Endothelial cell (in vitro differentiated cells): ENCODE measurements at regions not wholly inside any gene's neighbourhood (a gene's known extent, or its start where the extent isn't known, plus 50 kb on each side); places are given as distances from the start of the nearest gene placed in this dataset.

ENCODE experiments used
- DNase-seq: peaks from one replicate; pipeline ENCODE4 v3.0.0; 2021; ENCODE audit warnings: low spot score
- H3K27ac Mint-ChIP-seq: one replicate; pipeline ENCODE4 v1.8.0; 2021; ENCODE audit warnings: mixed read lengths, inconsistent platforms; ENCODE audit not compliant: unreplicated experiment
- H3K27me3 Mint-ChIP-seq: one replicate; pipeline ENCODE4 v1.8.0; 2021; ENCODE audit warnings: mild to moderate bottlenecking, moderate library complexity, mixed read lengths, inconsistent platforms; ENCODE audit not compliant: unreplicated experiment
- H3K36me3 Mint-ChIP-seq: one replicate; pipeline ENCODE4 v1.8.0; 2021; ENCODE audit warnings: mild to moderate bottlenecking, low read depth, mixed read lengths, inconsistent platforms; ENCODE audit not compliant: unreplicated experiment
- H3K4me1 Mint-ChIP-seq: one replicate; pipeline ENCODE4 v1.8.0; 2021; ENCODE audit warnings: mild to moderate bottlenecking, mixed read lengths, inconsistent platforms; ENCODE audit not compliant: unreplicated experiment
- H3K4me3 Mint-ChIP-seq: one replicate; pipeline ENCODE4 v1.8.0; 2021; ENCODE audit warnings: mild to moderate bottlenecking, mixed read lengths, inconsistent platforms; ENCODE audit not compliant: unreplicated experiment
- H3K9me3 Mint-ChIP-seq: one replicate; pipeline ENCODE4 v1.8.0; 2021; ENCODE audit warnings: mixed read lengths, inconsistent platforms; ENCODE audit not compliant: unreplicated experiment
- CTCF ChIP-seq: fragments of 200-600 bp; sonication (generic); IDR thresholded peaks from one replicate; pipeline ENCODE4 v1.5.0; 2021; ENCODE audit warnings: antibody characterized with exemption; ENCODE audit not compliant: unreplicated experiment

DNA sequence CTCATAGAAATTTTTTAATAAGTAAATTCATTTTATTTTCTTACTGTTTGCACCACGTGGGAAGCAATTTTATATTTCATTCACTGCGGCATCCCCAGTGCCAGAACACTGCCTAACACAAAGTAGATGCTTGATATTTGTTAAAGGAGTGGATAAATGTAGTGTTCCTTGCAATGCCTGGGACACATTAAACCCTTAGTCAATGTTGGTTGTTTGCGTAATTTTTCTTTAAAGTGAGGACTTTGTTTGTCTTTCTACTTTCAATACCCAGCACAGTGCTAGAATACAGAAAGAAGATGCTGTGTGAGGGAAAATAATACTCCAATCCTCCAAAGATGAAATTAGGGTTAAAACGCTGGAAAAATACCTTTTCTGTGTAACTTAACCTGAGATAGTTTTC, 299.3 kb downstream of the MAP2K6 start:
- no peak for DNase-seq
- H3K27me3 Mint-ChIP-seq, result no peaks in the 10 kb centered on the region
- no peak overlapping the region for H3K4me3 Mint-ChIP-seq
- H3K27ac Mint-ChIP-seq, result no peak overlapping the region
- TF ChIP-seq CTCF, result no peak
- H3K4me1 Mint-ChIP-seq, result peaks cover 3% of the 10 kb centered on the region
- no peaks in the 10 kb centered on the region for H3K36me3 Mint-ChIP-seq
- H3K9me3 Mint-ChIP-seq, result no peaks in the 10 kb centered on the region

GRCh38 chr17:69714669-69715068, 300.2 kb downstream of the MAP2K6 start:
- Mint-ChIP-seq H3K36me3 (no peaks in the 10 kb centered on the region), H3K9me3 (no peaks in the 10 kb centered on the region), H3K4me1 (peaks cover 3% of the 10 kb centered on the region), H3K27me3 (no peaks in the 10 kb centered on the region), H3K4me3 (no peak overlapping the region), H3K27ac (no peak overlapping the region)
- no peak for TF ChIP-seq CTCF
- no peak for DNase-seq

- H3K4me3 Mint-ChIP-seq, result no peak overlapping the region
- H3K27ac Mint-ChIP-seq, result no peak overlapping the region
- H3K9me3 Mint-ChIP-seq, result no peaks in the 10 kb centered on the region
- H3K27me3 Mint-ChIP-seq, result no peaks in the 10 kb centered on the region
- H3K4me1 Mint-ChIP-seq, result peaks cover 3% of the 10 kb centered on the region
- DNase-seq, result no peak
- no peaks in the 10 kb centered on the region for H3K36me3 Mint-ChIP-seq
- TF ChIP-seq CTCF, result no peak
Measured at GRCh38 chr17:69715656-69716055, 301.2 kb downstream of the MAP2K6 start.

DNA sequence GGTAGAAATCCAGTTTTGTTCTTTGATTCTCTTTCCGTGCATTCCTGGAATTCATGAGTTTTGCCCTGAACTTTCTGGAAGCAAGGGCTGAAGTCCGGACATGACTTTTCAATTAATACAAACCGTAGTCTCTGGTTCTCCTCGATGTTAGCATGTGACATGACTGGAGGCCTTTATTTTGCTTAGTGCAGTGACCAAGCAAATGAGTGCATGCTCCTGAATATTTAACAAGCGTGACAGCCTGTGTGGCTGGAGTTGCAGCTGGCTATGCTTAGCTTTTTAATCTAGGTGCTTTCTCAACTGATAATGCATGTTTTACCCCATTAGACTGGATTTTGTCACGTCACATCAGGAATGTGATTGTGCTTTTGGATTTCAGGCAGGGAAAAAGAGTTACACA, 302.1 kb downstream of the MAP2K6 start:
- DNase-seq, result no peak
- H3K27ac Mint-ChIP-seq, result no peak overlapping the region
- TF ChIP-seq CTCF, result no peak
- no peak overlapping the region for H3K4me3 Mint-ChIP-seq
- H3K9me3 Mint-ChIP-seq, result no peaks in the 10 kb centered on the region
- no peaks in the 10 kb centered on the region for H3K27me3 Mint-ChIP-seq
- H3K36me3 Mint-ChIP-seq, result no peaks in the 10 kb centered on the region
- peaks cover 3% of the 10 kb centered on the region for H3K4me1 Mint-ChIP-seq

DNA sequence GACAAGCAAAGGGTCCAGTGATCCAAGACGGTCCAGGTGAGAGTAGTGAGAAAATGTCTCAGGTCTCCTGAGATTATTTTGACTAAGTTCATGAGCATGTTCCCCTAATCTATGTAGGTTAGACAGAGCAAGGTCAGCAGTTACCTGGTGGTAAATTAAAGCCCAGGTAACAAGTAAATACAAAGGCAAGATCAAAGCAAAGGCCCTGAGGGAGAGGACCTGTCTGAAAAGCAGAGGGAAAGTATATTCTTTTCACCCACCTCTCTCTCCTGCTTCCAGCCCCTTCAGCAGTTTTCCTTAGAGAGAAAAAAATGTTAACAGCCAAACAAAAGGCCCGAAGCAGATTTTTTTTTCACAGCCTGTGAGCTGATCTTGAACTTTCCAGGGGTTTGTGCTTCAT, 302.7 kb downstream of the MAP2K6 start:
- H3K27me3 Mint-ChIP-seq, result no peaks in the 10 kb centered on the region
- no peaks in the 10 kb centered on the region for H3K36me3 Mint-ChIP-seq
- H3K4me1 Mint-ChIP-seq, result peaks cover 3% of the 10 kb centered on the region
- DNase-seq, result no peak
- no peaks in the 10 kb centered on the region for H3K9me3 Mint-ChIP-seq
- H3K4me3 Mint-ChIP-seq, result no peak overlapping the region
- TF ChIP-seq CTCF, result no peak
- no peak overlapping the region for H3K27ac Mint-ChIP-seq
